ENCODE measurements at regions not wholly inside any gene's neighbourhood (a gene's known extent, or its start where the extent isn't known, plus 50 kb on each side); places are given as distances from the start of the nearest gene placed in this dataset.

DNA sequence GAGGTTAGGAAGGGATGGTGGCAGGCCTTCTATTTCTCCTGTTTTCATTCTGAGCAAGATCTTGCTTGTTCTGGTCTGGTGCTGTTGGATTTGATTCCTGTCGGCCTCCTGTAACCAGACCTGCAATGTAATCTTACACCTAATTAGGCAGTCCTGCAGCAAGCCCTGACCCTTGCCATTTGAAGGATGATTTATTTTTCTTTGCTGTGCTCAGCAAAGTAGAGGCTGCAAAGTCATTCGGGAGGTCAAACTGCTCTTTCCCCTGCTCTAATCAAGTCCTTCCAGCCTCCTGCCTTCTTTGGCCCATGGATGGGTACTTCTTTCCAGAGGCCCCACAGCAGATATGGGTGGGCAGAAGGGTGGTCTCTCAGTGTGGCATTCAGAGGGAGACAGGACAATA, 417.7 kb upstream of the USP24 start:
- TF ChIP-seq, protein P1, sequence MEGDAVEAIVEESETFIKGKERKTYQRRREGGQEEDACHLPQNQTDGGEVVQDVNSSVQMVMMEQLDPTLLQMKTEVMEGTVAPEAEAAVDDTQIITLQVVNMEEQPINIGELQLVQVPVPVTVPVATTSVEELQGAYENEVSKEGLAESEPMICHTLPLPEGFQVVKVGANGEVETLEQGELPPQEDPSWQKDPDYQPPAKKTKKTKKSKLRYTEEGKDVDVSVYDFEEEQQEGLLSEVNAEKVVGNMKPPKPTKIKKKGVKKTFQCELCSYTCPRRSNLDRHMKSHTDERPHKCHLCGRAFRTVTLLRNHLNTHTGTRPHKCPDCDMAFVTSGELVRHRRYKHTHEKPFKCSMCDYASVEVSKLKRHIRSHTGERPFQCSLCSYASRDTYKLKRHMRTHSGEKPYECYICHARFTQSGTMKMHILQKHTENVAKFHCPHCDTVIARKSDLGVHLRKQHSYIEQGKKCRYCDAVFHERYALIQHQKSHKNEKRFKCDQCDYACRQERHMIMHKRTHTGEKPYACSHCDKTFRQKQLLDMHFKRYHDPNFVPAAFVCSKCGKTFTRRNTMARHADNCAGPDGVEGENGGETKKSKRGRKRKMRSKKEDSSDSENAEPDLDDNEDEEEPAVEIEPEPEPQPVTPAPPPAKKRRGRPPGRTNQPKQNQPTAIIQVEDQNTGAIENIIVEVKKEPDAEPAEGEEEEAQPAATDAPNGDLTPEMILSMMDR (IDR thresholded peaks at IDR 0.05; ENCODE audit: borderline replicate concordance, control extremely low read depth, extremely low read depth, insufficient read depth, missing control alignments) = no peak
- in situ Hi-C loops (cut with MboI; ENCODE audit: low sequenced_read_pairs, unreplicated experiment) = no loop called here
- no peak for DNase-seq (ENCODE audit: low spot score)

DNA sequence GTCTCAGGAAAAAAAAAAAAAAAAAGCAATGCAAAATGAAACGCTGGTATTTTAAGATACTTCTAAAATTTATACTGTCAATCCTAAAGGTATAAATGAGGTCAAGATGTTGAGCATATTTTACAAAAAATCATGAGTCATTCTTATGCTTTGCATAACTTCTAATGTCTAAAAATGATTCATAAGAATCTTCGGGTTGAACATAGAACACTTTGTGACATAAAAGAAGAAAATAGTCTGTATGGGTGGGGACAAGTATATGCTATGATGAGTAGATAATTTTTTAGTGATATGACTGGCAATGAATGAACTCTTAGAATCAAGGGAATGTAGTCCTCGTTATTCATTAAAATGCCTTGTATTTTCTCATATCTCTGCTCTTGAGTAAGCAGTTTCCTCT, 416.9 kb upstream of the USP24 start:
- in situ Hi-C loops (cut with MboI; ENCODE audit: low sequenced_read_pairs, unreplicated experiment) = no loop called here
- TF ChIP-seq, protein P1 (IDR thresholded peaks at IDR 0.05; ENCODE audit: borderline replicate concordance, control extremely low read depth, extremely low read depth, insufficient read depth, missing control alignments) = no peak
- DNase-seq (ENCODE audit: low spot score) = no peak

- in situ Hi-C loops (cut with MboI; ENCODE audit: low sequenced_read_pairs, unreplicated experiment) = no loop called here
- TF ChIP-seq, protein P1 (IDR thresholded peaks at IDR 0.05; ENCODE audit: borderline replicate concordance, control extremely low read depth, extremely low read depth, insufficient read depth, missing control alignments) = no peak
- DNase-seq (ENCODE audit: low spot score) = no peak
Measured at GRCh38 chr1:55631509-55631908, 416.3 kb upstream of the USP24 start.

DNA sequence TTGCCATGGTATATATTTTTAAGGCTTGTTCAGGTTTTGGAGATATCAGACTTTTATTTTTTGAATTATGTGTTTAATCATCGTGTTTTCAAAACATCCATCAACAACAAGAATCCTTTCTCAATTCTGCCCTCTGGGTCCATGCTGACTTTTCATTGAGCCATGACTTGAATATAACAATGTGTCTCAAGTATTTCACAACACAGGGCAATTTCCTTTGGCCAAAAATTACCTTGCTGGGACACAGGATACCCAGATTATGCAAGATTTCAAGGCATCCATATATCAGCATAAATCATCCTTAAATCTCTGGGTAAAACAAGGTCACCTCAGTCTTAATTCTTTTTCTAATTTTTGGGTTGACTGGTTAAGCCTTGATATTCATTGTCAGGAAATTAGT, 411.2 kb upstream of the USP24 start:
- in situ Hi-C loops (cut with MboI; ENCODE audit: low sequenced_read_pairs, unreplicated experiment) = no loop called here
- TF ChIP-seq, protein P1 (IDR thresholded peaks at IDR 0.05; ENCODE audit: borderline replicate concordance, control extremely low read depth, extremely low read depth, insufficient read depth, missing control alignments) = no peak
- DNase-seq (ENCODE audit: low spot score) = no peak

GRCh38 chr1:55624766-55625165, 409.6 kb upstream of the USP24 start:
- DNase-seq (ENCODE audit: low spot score) = no peak
- TF ChIP-seq, protein P1 (IDR thresholded peaks at IDR 0.05; ENCODE audit: borderline replicate concordance, control extremely low read depth, extremely low read depth, insufficient read depth, missing control alignments) = no peak
- in situ Hi-C loops (cut with MboI; ENCODE audit: low sequenced_read_pairs, unreplicated experiment) = no loop called here

- TF ChIP-seq, protein P1 (IDR thresholded peaks at IDR 0.05; ENCODE audit: borderline replicate concordance, control extremely low read depth, extremely low read depth, insufficient read depth, missing control alignments) = no peak
Measured at GRCh38 chr1:55623311-55623710, 408.1 kb upstream of the USP24 start.

GRCh38 chr1:55622074-55622473, 406.9 kb upstream of the USP24 start:
- TF ChIP-seq, protein P1 (IDR thresholded peaks at IDR 0.05; ENCODE audit: borderline replicate concordance, control extremely low read depth, extremely low read depth, insufficient read depth, missing control alignments) = no peak

More at GRCh38 chr1:55623311-55623710, 408.1 kb upstream of the USP24 start:
- DNase-seq (ENCODE audit: low spot score) = no peak
- in situ Hi-C loops (cut with MboI; ENCODE audit: low sequenced_read_pairs, unreplicated experiment) = no loop called here

More at GRCh38 chr1:55622074-55622473, 406.9 kb upstream of the USP24 start:
- DNase-seq (ENCODE audit: low spot score) = no peak
- in situ Hi-C loops (cut with MboI; ENCODE audit: low sequenced_read_pairs, unreplicated experiment) = no loop called here

Measured in GM13976 (cell line).